Hepatocyte (in vitro differentiated cells): ENCODE measurements at regions not wholly inside any gene's neighbourhood (a gene's known extent, or its start where the extent isn't known, plus 50 kb on each side); places are given as distances from the start of the nearest gene placed in this dataset.

Experiments
- DNase-seq: peaks from one replicate; pipeline ENCODE4 v3.0.0-alpha.2; 2016; ENCODE audit warnings: low spot score
- H2AFZ ChIP-seq: fragments of 200-600 bp; sonication (generic); 2 replicates; pipeline ENCODE4 v1.6.0; 2016; ENCODE audit warnings: antibody characterized with exemption, mild to moderate bottlenecking
- H3K27ac ChIP-seq: fragments of 200-600 bp; sonication (generic); 2 replicates; pipeline ENCODE4 v1.5.1; 2016; ENCODE audit warnings: mild to moderate bottlenecking
- H3K27me3 ChIP-seq: fragments of 200-600 bp; sonication (generic); 2 replicates; pipeline ENCODE4 v1.6.1; 2016
- H3K36me3 ChIP-seq: fragments of 200-600 bp; sonication (generic); replicated peaks from 2 replicates; pipeline ENCODE4 v1.5.1; 2016; ENCODE audit warnings: low read depth; ENCODE audit not compliant: insufficient read depth
- H3K4me1 ChIP-seq: fragments of 200-600 bp; sonication (generic); 2 replicates; pipeline ENCODE4 v1.5.1; 2016; ENCODE audit warnings: mild to moderate bottlenecking, moderate library complexity; ENCODE audit not compliant: insufficient read depth
- H3K4me2 ChIP-seq: fragments of 200-600 bp; sonication (generic); 2 replicates; pipeline ENCODE4 v1.6.0; 2016
- H3K4me3 ChIP-seq: fragments of 200-600 bp; sonication (generic); 2 replicates; pipeline ENCODE4 v1.5.1; 2016; ENCODE audit warnings: mild to moderate bottlenecking
- H3K79me2 ChIP-seq: fragments of 200-600 bp; sonication (generic); 2 replicates; pipeline ENCODE4 v1.6.0; 2017; ENCODE audit warnings: mild to moderate bottlenecking
- H3K9me2 ChIP-seq: fragments of 200-600 bp; sonication (generic); replicated peaks from 2 replicates; pipeline ENCODE4 v1.6.0; 2017; ENCODE audit warnings: mild to moderate bottlenecking; ENCODE audit not compliant: insufficient read depth
- H3K9me3 ChIP-seq: fragments of 200-600 bp; sonication (generic); 2 replicates; pipeline ENCODE4 v1.5.1; 2016; ENCODE audit warnings: low read depth, mild to moderate bottlenecking
- H4K20me1 ChIP-seq: fragments of 200-600 bp; sonication (generic); 2 replicates; pipeline ENCODE4 v1.6.0; 2016; ENCODE audit warnings: mild to moderate bottlenecking; ENCODE audit not compliant: insufficient read depth, poor library complexity, severe bottlenecking
- EZH2 ChIP-seq: fragments of 200-600 bp; sonication (generic); IDR thresholded peaks from 2 replicates; pipeline ENCODE4 v1.6.1; 2016; ENCODE audit warnings: antibody characterized with exemption, mild to moderate bottlenecking, borderline replicate concordance
- EZH2phosphoT487 ChIP-seq: fragments of 200-600 bp; sonication (generic); IDR thresholded peaks from one replicate; pipeline ENCODE4 v1.6.1; 2018; ENCODE audit warnings: antibody characterized with exemption, mild to moderate bottlenecking, low read depth, moderate library complexity; ENCODE audit not compliant: unreplicated experiment, severe bottlenecking
- WGBS: methylation state at CpG from one replicate; pipeline ENCODE4 v1.1.6; 2016; ENCODE audit warnings: low lambda C conversion rate; ENCODE audit errors: missing lambda C conversion rate; 5-methylcytosine and 5-hydroxymethylcytosine counted together
- TF ChIP-seq, protein P1 (sequence below): fragments of 200-600 bp; sonication (generic); IDR thresholded peaks from 2 replicates; pipeline ENCODE4 v1.5.1; 2016; ENCODE audit warnings: antibody characterized with exemption, mild to moderate bottlenecking; ENCODE audit not compliant: poor library complexity

DNA sequence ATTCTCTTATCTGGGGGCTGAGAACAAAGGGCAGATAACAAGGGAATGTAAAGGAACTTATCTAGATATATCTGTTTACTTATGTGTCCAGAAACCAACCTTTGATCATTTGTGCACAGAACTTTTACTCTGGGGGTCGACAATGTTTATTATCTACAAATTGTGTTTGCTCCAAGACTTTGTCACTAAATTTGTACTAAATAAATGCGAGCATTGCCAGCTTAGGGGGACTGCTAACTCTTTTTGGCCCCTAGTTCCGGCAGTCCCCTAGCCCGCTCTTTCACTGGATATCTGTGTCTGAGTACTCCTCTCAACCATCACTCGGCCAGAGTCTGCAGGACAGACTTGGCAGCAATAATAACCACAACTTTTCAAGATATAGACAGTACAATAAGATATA lies 88.2 kb downstream of the FSCB start:
- no peak for DNase-seq
- WGBS, result 80% methylated on average over 5 of the region's 5 CpGs
- Histone ChIP-seq H3K9me2 (no peaks in the 10 kb centered on the region), H3K4me3 (no peak overlapping the region), H4K20me1 (no peaks in the 10 kb centered on the region), H3K4me2 (no peak overlapping the region), H3K4me1 (no peaks in the 10 kb centered on the region), H3K9me3 (no peaks in the 10 kb centered on the region), H3K36me3 (no peaks in the 10 kb centered on the region), H3K27me3 (no peaks in the 10 kb centered on the region), H2AFZ (no peak overlapping the region), H3K79me2 (no peaks in the 10 kb centered on the region), H3K27ac (no peak overlapping the region)
- no peak for TF ChIP-seq EZH2phosphoT487
- TF ChIP-seq, protein P1, sequence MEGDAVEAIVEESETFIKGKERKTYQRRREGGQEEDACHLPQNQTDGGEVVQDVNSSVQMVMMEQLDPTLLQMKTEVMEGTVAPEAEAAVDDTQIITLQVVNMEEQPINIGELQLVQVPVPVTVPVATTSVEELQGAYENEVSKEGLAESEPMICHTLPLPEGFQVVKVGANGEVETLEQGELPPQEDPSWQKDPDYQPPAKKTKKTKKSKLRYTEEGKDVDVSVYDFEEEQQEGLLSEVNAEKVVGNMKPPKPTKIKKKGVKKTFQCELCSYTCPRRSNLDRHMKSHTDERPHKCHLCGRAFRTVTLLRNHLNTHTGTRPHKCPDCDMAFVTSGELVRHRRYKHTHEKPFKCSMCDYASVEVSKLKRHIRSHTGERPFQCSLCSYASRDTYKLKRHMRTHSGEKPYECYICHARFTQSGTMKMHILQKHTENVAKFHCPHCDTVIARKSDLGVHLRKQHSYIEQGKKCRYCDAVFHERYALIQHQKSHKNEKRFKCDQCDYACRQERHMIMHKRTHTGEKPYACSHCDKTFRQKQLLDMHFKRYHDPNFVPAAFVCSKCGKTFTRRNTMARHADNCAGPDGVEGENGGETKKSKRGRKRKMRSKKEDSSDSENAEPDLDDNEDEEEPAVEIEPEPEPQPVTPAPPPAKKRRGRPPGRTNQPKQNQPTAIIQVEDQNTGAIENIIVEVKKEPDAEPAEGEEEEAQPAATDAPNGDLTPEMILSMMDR, result no peak
- TF ChIP-seq EZH2, result no peak

- Histone ChIP-seq H3K4me1 (no peaks in the 10 kb centered on the region), H4K20me1 (no peaks in the 10 kb centered on the region), H2AFZ (no peak overlapping the region), H3K9me3 (no peaks in the 10 kb centered on the region), H3K27me3 (no peaks in the 10 kb centered on the region), H3K27ac (no peak overlapping the region), H3K36me3 (no peaks in the 10 kb centered on the region), H3K4me3 (no peak overlapping the region), H3K79me2 (no peaks in the 10 kb centered on the region), H3K4me2 (no peak overlapping the region), H3K9me2 (no peaks in the 10 kb centered on the region)
- TF ChIP-seq EZH2 (no peak), EZH2phosphoT487 (no peak)
- TF ChIP-seq, protein P1, result no peak
- DNase-seq, result no peak
- 81% methylated on average over 1 of the region's 1 CpG for WGBS
Observed at GRCh38 chr14:44417809-44418208, 89.3 kb downstream of the FSCB start.

DNA sequence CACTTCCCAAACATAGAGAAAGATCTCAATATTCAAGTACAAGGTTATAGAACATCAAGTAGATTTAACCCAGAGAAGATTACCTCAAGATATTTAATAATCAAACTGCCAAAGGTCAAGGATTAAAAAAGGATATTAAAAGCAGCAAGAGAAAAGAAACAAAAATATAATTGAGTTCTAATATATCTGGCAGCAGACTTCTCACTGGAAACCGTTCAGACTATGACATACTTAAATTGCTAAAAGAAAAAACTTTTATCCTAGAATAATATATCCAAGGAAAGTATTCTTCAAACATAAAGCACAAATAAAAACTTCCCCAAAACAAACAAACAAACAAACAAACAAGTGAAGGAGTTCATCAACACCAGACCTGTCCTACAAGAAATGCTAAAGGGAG lies 92.4 kb downstream of the FSCB start:
- 94% methylated on average over 1 of the region's 1 CpG for WGBS
- Histone ChIP-seq H3K9me2 (no peaks in the 10 kb centered on the region), H3K4me1 (no peaks in the 10 kb centered on the region), H3K27ac (no peak overlapping the region), H3K4me2 (no peak overlapping the region), H3K27me3 (no peaks in the 10 kb centered on the region), H3K4me3 (no peak overlapping the region), H3K36me3 (no peaks in the 10 kb centered on the region), H3K79me2 (no peaks in the 10 kb centered on the region), H2AFZ (no peak overlapping the region), H3K9me3 (no peaks in the 10 kb centered on the region), H4K20me1 (no peaks in the 10 kb centered on the region)
- TF ChIP-seq, protein P1, result no peak
- TF ChIP-seq EZH2 (no peak), EZH2phosphoT487 (no peak)
- DNase-seq, result no peak

- Histone ChIP-seq H4K20me1 (no peaks in the 10 kb centered on the region), H3K4me3 (no peak overlapping the region), H3K9me2 (no peaks in the 10 kb centered on the region), H3K27me3 (no peaks in the 10 kb centered on the region), H3K36me3 (no peaks in the 10 kb centered on the region), H3K9me3 (no peaks in the 10 kb centered on the region), H3K4me1 (no peaks in the 10 kb centered on the region), H2AFZ (peak overlapping the region; percentile 20), H3K79me2 (no peaks in the 10 kb centered on the region), H3K27ac (no peak overlapping the region), H3K4me2 (no peak overlapping the region)
- TF ChIP-seq EZH2phosphoT487, result no peak
- TF ChIP-seq EZH2, result no peak
- TF ChIP-seq, protein P1, result no peak
- DNase-seq, result no peak
- 89% methylated on average over 1 of the region's 1 CpG for WGBS
Observed at GRCh38 chr14:44412858-44413569, 94.1 kb downstream of the FSCB start.
